Activated CD4-positive, alpha-beta T cell treated with anti-CD3 and anti-CD28 coated beads, Interleukin-2, amount 10 ng/mL, durations not matched to agents 24 days and 14 days (primary cell): ENCODE measurements at regions not wholly inside any gene's neighbourhood (a gene's known extent, or its start where the extent isn't known, plus 50 kb on each side); places are given as distances from the start of the nearest gene placed in this dataset.

Experiments used
- DNase-seq: peaks from one replicate; pipeline ENCODE4 v3.0.0; 2022
- H3K27ac Mint-ChIP-seq: one replicate; pipeline ENCODE4 v1.8.0; 2022; ENCODE audit warnings: mild to moderate bottlenecking, mixed read lengths
- H3K27me3 Mint-ChIP-seq: one replicate; pipeline ENCODE4 v1.8.0; 2022; ENCODE audit warnings: mixed read lengths
- H3K36me3 Mint-ChIP-seq: one replicate; pipeline ENCODE4 v1.8.0; 2022; ENCODE audit warnings: low read depth, mild to moderate bottlenecking, mixed read lengths
- H3K4me1 Mint-ChIP-seq: one replicate; pipeline ENCODE4 v1.8.0; 2021; ENCODE audit warnings: mixed read lengths
- H3K4me3 Mint-ChIP-seq: one replicate; pipeline ENCODE4 v1.8.0; 2022; ENCODE audit warnings: mild to moderate bottlenecking, moderate library complexity, mixed read lengths
- H3K9me3 Mint-ChIP-seq: one replicate; pipeline ENCODE4 v1.8.0; 2021; ENCODE audit warnings: mixed read lengths
- intact Hi-C: fragments of 100-400 bp; cut with micrococcal nuclease; formaldehyde crosslinking; loops from one replicate; pipeline ENCODE4 v1.15.1; 2023

GRCh38 chr7:46864716-46865115 is 717.2 kb downstream of the TNS3 start:
- H3K4me3 Mint-ChIP-seq = no peak overlapping the region
- H3K27me3 Mint-ChIP-seq = no peaks in the 10 kb centered on the region
- no peak overlapping the region for H3K27ac Mint-ChIP-seq
- peaks cover 9% of the 10 kb centered on the region for H3K9me3 Mint-ChIP-seq
- intact Hi-C loops = no loop called here
- no peaks in the 10 kb centered on the region for H3K36me3 Mint-ChIP-seq
- DNase-seq = no peak
- H3K4me1 Mint-ChIP-seq = no peaks in the 10 kb centered on the region

- no peak overlapping the region for H3K27ac Mint-ChIP-seq
- no peaks in the 10 kb centered on the region for H3K36me3 Mint-ChIP-seq
- DNase-seq = no peak
- no peaks in the 10 kb centered on the region for H3K4me1 Mint-ChIP-seq
- H3K4me3 Mint-ChIP-seq = no peak overlapping the region
- peaks cover 13% of the 10 kb centered on the region for H3K9me3 Mint-ChIP-seq
- no peaks in the 10 kb centered on the region for H3K27me3 Mint-ChIP-seq
- intact Hi-C loops = no loop called here
Measured at GRCh38 chr7:46859963-46860475, 721.9 kb downstream of the TNS3 start.

GRCh38 chr7:46855851-46856250 is 726.1 kb downstream of the TNS3 start:
- H3K36me3 Mint-ChIP-seq = no peaks in the 10 kb centered on the region
- H3K4me1 Mint-ChIP-seq = no peaks in the 10 kb centered on the region
- intact Hi-C loops = no loop called here
- H3K9me3 Mint-ChIP-seq = peaks cover 4% of the 10 kb centered on the region
- no peak overlapping the region for H3K27ac Mint-ChIP-seq
- no peak for DNase-seq
- H3K4me3 Mint-ChIP-seq = no peak overlapping the region
- H3K27me3 Mint-ChIP-seq = no peaks in the 10 kb centered on the region

GRCh38 chr7:46854958-46855473 is 726.9 kb downstream of the TNS3 start:
- H3K27ac Mint-ChIP-seq = no peak overlapping the region
- DNase-seq = no peak
- H3K9me3 Mint-ChIP-seq = peaks cover 4% of the 10 kb centered on the region
- H3K4me1 Mint-ChIP-seq = no peaks in the 10 kb centered on the region
- no peaks in the 10 kb centered on the region for H3K27me3 Mint-ChIP-seq
- intact Hi-C loops = no loop called here
- no peak overlapping the region for H3K4me3 Mint-ChIP-seq
- H3K36me3 Mint-ChIP-seq = no peaks in the 10 kb centered on the region

GRCh38 chr7:46853451-46853850 is 728.5 kb downstream of the TNS3 start:
- no peaks in the 10 kb centered on the region for H3K27me3 Mint-ChIP-seq
- DNase-seq = no peak
- no peaks in the 10 kb centered on the region for H3K36me3 Mint-ChIP-seq

GRCh38 chr7:46852795-46853194 is 729.1 kb downstream of the TNS3 start:
- Mint-ChIP-seq H3K9me3 (no peaks in the 10 kb centered on the region), H3K27ac (no peak overlapping the region), H3K36me3 (no peaks in the 10 kb centered on the region), H3K4me3 (no peak overlapping the region), H3K27me3 (no peaks in the 10 kb centered on the region), H3K4me1 (no peaks in the 10 kb centered on the region)
- intact Hi-C loops = no loop called here
- no peak for DNase-seq

More at GRCh38 chr7:46853451-46853850, 728.5 kb downstream of the TNS3 start:
- intact Hi-C loops = no loop called here
- Mint-ChIP-seq H3K4me3 (no peak overlapping the region), H3K9me3 (no peaks in the 10 kb centered on the region), H3K27ac (no peak overlapping the region), H3K4me1 (no peaks in the 10 kb centered on the region)

GRCh38 chr7:46850563-46851330 is 731.2 kb downstream of the TNS3 start:
- no peaks in the 10 kb centered on the region for H3K9me3 Mint-ChIP-seq
- no peak overlapping the region for H3K4me3 Mint-ChIP-seq
- no peaks in the 10 kb centered on the region for H3K27me3 Mint-ChIP-seq
- no peaks in the 10 kb centered on the region for H3K4me1 Mint-ChIP-seq
- DNase-seq = no peak
- H3K27ac Mint-ChIP-seq = no peak overlapping the region
- intact Hi-C loops = no loop called here
- no peaks in the 10 kb centered on the region for H3K36me3 Mint-ChIP-seq

GRCh38 chr7:46848944-46849343 is 733.0 kb downstream of the TNS3 start:
- no peak overlapping the region for H3K27ac Mint-ChIP-seq
- H3K4me1 Mint-ChIP-seq = no peaks in the 10 kb centered on the region
- no peak for DNase-seq
- no peaks in the 10 kb centered on the region for H3K27me3 Mint-ChIP-seq
- H3K36me3 Mint-ChIP-seq = no peaks in the 10 kb centered on the region
- intact Hi-C loops = no loop called here
- H3K9me3 Mint-ChIP-seq = no peaks in the 10 kb centered on the region
- no peak overlapping the region for H3K4me3 Mint-ChIP-seq

GRCh38 chr7:46848311-46848710 is 733.6 kb downstream of the TNS3 start:
- Mint-ChIP-seq H3K4me3 (no peak overlapping the region), H3K4me1 (no peaks in the 10 kb centered on the region)
- intact Hi-C loops = no loop called here

GRCh38 chr7:46847126-46847525 is 734.8 kb downstream of the TNS3 start:
- DNase-seq = no peak
- H3K36me3 Mint-ChIP-seq = no peaks in the 10 kb centered on the region
- H3K27ac Mint-ChIP-seq = no peak overlapping the region
- no peaks in the 10 kb centered on the region for H3K9me3 Mint-ChIP-seq
- no peaks in the 10 kb centered on the region for H3K4me1 Mint-ChIP-seq
- intact Hi-C loops = no loop called here
- no peak overlapping the region for H3K4me3 Mint-ChIP-seq
- H3K27me3 Mint-ChIP-seq = no peaks in the 10 kb centered on the region

More at GRCh38 chr7:46848311-46848710, 733.6 kb downstream of the TNS3 start:
- no peaks in the 10 kb centered on the region for H3K36me3 Mint-ChIP-seq
- H3K27ac Mint-ChIP-seq = no peak overlapping the region
- H3K9me3 Mint-ChIP-seq = no peaks in the 10 kb centered on the region
- no peaks in the 10 kb centered on the region for H3K27me3 Mint-ChIP-seq
- no peak for DNase-seq

- Mint-ChIP-seq H3K27ac (no peak overlapping the region), H3K4me3 (no peak overlapping the region), H3K27me3 (no peaks in the 10 kb centered on the region), H3K36me3 (no peaks in the 10 kb centered on the region), H3K9me3 (no peaks in the 10 kb centered on the region), H3K4me1 (no peaks in the 10 kb centered on the region)
- intact Hi-C loops = no loop called here
- DNase-seq = no peak
Measured at GRCh38 chr7:46844486-46844885, 737.4 kb downstream of the TNS3 start.

- intact Hi-C loops = no loop called here
- no peak overlapping the region for H3K4me3 Mint-ChIP-seq
- no peak overlapping the region for H3K27ac Mint-ChIP-seq
- no peaks in the 10 kb centered on the region for H3K27me3 Mint-ChIP-seq
- no peaks in the 10 kb centered on the region for H3K9me3 Mint-ChIP-seq
- H3K36me3 Mint-ChIP-seq = no peaks in the 10 kb centered on the region
- no peaks in the 10 kb centered on the region for H3K4me1 Mint-ChIP-seq
- no peak for DNase-seq
Measured at GRCh38 chr7:46841248-46841647, 740.7 kb downstream of the TNS3 start.

- intact Hi-C loops = no loop called here
- Mint-ChIP-seq H3K36me3 (no peaks in the 10 kb centered on the region), H3K4me3 (no peak overlapping the region), H3K27ac (no peak overlapping the region), H3K27me3 (no peaks in the 10 kb centered on the region), H3K4me1 (no peaks in the 10 kb centered on the region), H3K9me3 (no peaks in the 10 kb centered on the region)
- no peak for DNase-seq
Measured at GRCh38 chr7:46839651-46840050, 742.3 kb downstream of the TNS3 start.

- H3K36me3 Mint-ChIP-seq = no peaks in the 10 kb centered on the region
- H3K27ac Mint-ChIP-seq = no peak overlapping the region
- intact Hi-C loops = no loop called here
- H3K4me3 Mint-ChIP-seq = no peak overlapping the region
- no peaks in the 10 kb centered on the region for H3K4me1 Mint-ChIP-seq
- no peak for DNase-seq
- peaks cover 4% of the 10 kb centered on the region for H3K9me3 Mint-ChIP-seq
- H3K27me3 Mint-ChIP-seq = no peaks in the 10 kb centered on the region
Measured at GRCh38 chr7:46838463-46838862, 743.4 kb downstream of the TNS3 start.

- no peak overlapping the region for H3K4me3 Mint-ChIP-seq
- DNase-seq = no peak
- no peaks in the 10 kb centered on the region for H3K36me3 Mint-ChIP-seq
- intact Hi-C loops = no loop called here
- no peaks in the 10 kb centered on the region for H3K27me3 Mint-ChIP-seq
- no peak overlapping the region for H3K27ac Mint-ChIP-seq
- peaks cover 4% of the 10 kb centered on the region for H3K9me3 Mint-ChIP-seq
- H3K4me1 Mint-ChIP-seq = no peaks in the 10 kb centered on the region
Measured at GRCh38 chr7:46835556-46835955, 746.4 kb downstream of the TNS3 start.
